ENCODE measurements at regions not wholly inside any gene's neighbourhood (a gene's known extent, or its start where the extent isn't known, plus 50 kb on each side); places are given as distances from the start of the nearest gene placed in this dataset.
"Not testable (repeated sequence)": the region's sequence is repeated elsewhere in the genome, so short reads cannot be mapped to it uniquely, and the experiment has no call there.

DNA sequence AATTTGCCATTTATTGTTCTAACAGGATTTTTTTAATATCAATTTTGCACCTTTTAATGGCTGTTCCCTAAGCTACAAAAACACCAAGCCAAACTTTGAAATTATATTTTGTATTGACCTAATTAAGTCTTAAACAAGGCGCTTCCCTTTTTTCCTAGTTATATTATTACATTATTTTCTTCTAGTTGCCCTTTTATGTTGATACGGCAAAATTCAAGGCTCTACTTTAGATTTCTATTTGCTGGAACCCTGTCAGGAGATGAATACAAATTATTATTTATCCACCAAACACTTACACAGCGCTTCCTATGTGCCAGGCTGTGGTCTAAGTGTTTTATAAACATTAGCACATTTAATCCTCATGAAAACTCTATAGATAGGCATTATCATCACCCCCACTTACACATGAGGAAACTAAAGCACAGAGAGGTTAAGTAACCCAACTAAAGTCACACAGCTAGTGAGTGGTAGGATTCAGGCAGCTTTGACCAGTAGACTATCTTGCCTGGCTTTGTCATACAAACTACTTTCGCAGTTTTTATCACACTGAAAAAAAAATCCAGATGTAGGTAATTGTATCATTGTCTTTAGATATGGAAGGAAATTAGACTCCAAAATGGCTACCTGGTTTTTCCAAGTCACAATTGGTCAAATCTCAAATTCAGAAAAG lies 456.5 kb downstream of the STK39 start:
- no peak for DNase-seq

DNA sequence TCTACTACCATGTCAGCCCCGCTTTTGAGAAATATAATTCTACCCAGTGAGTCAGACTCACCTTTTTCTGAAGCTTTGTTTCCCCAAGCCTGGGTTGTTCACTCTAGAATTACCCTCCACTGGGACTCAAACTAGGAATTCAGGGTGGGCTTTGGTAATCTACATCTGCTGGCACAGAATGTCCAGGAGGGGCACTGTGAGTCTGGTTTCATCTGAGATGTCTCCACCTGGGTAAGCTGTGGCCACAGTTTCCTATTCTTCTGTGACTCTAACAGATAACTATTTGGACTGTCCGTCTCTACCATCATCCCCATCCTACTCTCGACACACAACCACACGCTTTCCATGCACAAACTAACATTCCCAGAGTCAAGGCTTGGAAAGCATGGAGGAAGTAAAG lies 457.2 kb downstream of the STK39 start:
- DNase-seq = no peak

DNA sequence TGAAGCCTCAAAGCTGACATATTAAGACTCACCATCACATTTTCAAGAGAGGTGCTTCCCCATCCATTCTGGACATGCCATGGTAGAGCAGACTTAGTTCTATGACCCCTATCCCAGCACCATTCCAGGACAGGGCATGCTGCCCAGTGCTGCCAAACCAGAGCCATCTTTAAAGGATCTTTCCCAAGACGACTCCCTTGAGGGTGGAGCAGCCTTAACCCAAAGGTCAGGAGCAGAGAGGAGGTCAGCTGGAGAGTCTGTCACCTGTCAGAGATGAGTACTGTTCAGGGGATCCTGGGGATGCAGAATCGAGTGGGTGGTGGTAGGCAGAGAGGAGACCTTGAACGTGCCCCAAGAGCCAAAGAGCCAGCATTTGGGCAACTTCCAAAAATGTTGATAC lies 459.8 kb downstream of the STK39 start:
- no peak for DNase-seq

DNA sequence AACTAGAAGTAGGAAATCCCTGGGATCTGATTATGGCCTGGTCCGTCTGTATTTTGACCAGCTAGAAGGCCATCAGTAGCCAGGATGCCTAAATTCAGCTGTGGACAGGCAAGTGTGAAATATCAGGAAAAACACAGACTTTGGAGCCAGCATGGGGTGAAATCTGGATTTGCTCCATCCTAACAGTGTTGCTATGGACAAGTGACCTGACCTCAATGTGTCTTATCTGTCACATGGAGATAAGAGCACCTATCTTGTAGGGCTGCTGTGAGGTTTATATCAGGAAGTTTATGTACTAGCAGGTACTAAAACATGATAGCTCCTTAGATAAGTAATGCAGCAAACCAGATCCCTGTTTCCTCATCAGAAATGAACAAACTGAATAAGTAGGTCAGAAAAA lies 460.4 kb downstream of the STK39 start:
- DNase-seq = no peak

DNA sequence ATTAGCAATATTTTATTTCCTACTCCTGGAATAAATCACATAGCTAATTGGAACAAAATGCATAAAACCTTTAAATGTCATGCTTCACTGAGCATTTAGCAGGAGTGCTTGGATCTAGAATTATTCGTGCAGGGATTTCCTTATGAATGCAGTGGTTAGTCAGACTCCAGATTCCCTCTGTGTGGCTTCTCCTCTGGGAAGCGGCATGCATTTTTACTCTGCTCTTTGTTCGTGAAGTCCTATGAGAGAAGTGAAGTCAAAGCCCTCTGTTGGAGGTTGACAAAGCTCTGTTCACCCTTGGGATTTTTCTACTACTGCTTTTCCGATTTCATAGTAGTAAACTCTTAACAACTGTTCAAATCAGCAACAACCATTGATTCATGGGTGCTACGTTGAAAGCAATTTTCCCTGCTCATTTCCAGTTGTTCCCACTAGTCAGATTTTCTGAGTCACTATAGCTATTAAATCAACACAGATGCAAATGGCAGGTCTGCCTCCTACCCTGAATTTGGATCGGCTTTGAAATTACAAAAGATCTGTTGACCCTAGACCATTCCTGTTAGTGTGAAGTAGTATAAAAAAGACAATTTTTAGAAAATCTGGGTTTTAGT lies 461.7 kb downstream of the STK39 start:
- DNase-seq = no peak

DNA sequence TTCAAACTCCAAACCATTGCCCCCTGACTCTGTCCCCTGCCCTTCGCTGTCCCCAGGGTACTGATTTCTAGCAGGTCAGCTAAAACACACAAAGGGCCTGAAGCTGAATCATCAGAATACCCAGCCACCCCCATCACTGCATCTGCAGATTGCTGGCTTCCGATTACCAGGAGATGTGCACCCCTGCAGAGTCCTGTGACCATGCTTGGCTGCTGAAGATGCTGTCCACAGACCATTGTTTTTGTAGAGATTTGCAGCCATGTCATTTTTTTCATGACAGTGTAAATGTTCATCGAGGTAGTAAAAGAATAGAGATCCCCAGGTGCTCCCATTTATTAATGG lies 463.3 kb downstream of the STK39 start:
- no peak for DNase-seq

DNA sequence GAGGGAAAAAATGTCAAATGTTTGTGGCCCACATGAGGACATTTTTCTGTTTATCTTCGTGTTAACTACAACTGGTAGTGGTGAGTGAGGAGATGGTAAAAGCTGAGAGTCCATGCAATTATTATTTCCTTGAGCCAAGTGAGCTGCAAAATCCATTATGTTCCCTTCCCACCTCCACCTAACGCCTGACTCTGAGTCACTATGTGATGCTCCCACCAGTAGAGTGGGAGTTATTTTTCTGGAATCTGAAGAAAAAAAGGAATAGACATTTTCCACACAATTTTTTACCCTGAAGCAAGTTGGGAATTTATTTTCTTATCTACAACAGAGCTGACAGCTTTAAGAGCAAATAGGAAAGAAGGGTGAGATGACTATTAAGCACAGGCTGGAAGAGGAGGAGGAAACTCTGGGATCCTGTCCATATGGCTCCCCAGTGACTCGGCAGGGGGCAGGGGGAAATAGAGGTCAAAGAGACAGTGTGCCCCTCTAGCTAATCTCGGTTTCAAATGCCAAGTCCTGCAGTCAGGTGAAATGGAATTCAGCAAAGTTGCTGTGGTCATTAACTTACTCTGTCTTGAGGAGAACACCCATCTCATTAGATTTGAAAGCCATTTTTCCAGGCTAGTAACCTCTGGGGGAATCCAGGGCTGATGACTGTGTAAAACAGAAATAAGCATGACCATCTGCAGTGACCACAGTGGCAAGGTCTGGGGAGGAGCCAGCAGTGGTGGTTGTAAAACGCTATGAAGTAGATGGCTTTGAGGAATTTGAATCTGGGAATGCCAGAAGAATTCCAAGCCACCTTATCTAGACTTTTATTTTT lies 463.9 kb downstream of the STK39 start:
- DNase-seq = peak; percentile 53

DNA sequence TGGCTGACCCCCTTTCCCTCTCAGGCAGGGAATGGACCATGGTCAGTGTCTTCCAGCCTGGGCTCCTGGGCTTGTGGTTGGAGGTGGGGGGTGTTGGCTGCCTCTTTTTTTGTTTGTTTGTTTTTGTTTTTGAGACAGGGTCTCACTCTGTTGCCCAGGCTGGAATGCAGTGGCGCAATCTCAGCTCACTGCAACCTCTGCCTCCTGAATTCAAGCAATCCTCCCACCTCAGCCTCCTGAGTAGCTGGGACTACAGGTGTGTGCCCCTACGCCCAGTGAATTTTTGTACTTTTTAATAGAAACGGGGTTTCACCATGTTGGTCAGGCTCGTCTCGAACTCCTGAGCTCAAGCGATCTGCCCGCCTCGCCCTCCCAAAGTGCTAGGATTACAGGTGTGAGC lies 465.8 kb downstream of the STK39 start:
- not testable (repeated sequence) for DNase-seq

DNA sequence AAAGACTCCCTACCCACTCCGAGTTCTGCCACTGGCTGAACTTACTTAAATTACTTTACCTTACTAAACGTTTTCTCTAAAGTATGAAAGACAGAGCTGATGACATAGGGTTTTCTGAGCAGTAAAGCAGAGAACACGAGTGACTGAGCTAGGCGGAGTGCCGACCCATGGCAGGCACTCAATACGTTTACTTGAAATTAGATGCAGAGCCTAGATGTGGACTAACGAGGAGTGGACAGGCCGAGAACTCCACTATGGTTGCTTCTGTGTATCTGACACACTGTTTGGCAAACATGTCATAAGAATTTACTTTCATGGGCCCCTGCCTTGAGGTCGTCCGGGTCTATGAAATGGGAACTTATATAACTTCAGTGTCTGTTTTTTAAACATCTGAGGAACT lies 471.0 kb downstream of the STK39 start:
- no peak for DNase-seq

DNA sequence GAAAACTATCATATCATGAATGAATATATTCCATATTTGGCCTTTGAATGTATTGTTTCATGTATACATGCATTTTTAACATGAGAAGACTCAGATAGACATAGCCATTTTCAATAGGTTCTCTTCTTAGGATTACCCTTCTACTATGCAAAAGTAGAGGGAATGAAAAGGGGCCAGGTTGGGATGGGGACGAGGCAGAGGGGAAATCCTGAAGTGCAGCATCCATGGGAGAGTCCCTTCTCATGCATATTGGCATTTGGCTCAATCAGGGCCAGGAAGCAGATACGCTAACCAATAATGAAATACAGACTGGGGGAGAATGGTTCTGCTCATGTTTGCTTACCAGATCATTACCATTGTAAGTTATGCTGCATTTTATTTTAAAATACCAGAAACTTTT lies 475.8 kb downstream of the STK39 start:
- DNase-seq = no peak

DNA sequence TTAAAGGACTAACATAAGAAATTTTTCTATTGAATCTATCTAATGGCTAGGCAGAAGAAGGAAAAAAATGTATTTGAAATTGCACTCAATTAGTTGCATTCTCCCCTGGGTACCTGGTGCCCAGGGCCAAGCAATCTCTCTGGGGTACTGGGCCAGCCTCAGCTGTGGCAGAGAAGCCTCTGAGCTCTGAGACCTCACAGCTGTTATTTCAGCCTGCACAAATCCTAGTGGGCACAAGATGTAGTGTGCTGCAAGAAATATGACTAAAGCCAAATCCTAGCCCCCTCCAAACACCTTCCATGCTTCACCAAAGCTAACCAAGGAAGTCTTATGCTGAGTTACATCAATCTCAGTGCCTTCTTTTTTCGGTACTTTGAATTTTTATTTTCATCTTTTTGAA lies 478.4 kb downstream of the STK39 start:
- DNase-seq = no peak

DNA sequence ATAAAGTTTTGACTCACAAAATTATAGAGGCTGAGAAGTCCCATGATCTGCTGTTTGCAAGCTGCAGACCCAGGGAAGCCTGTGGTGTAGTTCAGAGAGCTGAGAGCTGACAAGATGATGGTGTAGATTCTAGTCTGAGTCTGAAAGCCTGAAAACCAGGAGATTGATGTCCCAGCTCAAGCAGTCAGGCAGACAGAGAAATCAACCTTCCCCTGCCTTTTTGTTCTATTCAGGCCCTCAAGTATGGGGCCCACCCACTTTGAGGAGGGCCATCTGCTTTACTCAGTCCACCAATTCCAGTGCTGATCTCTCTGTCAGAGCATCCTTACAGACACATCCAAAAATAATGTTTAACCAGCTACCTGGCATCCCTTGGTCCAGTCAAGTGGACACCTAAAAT lies 479.6 kb downstream of the STK39 start:
- DNase-seq = no peak

DNA sequence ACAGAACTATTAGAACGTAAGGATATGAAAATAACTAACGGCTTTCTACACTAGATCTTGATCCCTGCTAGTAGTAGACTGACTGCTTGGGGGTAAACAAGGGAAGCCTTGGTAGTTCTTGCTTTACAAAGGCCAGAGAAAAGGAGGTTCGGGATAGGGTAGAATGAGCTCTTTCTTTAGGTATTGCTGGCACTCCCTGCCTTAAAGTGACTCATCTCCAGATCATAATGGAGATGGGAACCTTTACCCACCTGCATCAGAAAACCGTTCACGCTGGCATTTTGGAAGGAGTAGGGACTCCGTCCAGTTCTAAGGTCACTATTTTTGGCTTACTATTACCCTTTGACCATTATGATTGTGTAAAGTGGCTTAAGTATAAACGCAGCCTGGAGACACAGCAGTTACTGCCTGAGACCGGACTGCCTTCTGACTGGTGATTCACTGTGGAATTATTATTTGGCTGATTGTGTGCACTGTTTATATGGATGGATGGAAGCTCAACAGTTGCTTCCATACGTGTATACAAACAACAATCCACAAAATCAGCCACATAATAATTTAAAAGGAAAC lies 482.5 kb downstream of the STK39 start:
- no peak for DNase-seq

DNA sequence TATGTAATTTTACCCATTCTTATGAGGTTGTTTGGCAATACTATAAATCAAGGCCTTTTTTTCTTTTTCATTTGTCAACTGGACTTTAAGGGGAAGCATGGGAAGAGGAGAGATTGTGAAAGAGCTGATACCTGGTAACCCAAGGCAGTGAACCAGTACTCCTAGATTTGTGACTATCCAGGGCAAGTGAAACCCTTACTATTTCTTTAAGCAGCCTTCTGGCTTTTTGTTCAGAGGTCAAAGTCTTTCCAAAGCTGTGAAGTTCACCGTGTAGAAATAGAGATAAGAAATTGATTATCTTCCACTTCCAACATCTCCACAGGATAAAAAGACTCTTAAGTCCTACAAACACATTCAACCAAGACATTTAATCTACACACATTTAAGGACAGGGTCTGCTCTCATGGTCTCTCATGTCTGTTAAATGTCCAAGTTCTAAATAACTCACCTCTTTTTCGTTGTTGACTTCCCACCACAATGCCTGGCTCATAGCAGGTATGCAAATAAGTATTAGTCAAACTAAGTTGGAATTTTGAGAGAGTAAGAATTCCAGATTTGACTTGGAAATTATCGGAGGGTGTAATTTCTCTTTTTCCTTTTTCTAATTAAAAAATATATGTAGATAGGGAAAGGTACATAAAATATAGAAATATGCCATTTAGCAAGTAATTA lies 485.8 kb downstream of the STK39 start:
- DNase-seq = no peak

DNA sequence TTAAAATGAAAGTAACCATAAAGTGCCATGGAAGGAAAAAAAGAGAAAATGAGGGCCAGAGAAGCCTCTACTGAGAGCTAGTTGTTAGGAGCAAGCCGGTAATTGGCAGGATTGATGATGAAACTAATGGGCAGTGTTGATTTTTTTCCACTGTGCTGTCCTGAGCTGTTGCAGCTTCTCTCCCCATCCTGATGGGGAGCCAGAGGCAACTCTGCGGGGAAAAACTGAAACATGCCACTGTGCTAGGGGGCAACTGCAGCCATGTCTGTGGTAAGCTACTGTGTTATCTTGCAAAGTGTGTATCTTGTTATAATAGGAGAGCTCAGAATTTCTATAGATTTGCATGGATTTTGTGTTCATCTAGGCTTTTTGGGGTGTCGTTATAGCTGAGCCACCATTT lies 487.9 kb downstream of the STK39 start:
- DNase-seq = no peak

DNA sequence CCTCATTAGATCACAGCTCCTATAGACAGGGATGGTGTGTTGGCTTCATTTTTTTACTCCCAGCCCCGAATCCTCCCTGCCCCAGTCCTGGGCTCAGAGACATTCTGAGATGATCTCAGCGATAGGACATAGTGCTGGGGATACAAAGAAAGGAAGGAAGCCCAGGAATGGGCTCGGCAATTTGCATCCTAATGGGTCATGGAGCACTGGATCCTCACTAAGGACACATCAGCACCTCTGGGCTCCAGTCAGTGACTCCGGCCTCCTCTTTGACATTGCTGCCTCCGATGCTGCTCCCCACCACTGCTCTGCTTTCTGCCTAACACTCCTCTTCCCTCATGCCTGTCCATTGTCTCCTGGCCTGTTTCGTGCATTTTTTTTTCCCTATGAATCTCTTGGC lies 489.1 kb downstream of the STK39 start:
- no peak for DNase-seq

DNA sequence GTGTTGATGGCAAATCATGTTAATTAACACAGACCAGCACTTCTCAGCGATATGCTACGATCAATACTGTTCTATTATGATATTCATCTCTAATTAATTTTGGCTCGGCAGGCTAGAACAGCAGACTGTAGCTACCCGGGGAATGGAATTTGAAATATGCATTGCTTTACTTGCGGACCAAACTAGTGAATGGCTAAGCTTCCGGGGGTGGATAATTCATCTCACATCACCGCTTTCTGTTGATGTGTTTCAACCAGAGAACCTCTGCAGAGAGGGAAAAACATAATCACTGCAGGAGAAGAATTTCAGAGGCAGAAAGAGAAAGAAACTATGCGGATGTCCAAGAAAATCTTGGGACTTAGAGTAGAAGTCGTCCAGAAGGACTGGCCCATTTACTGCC lies 490.9 kb downstream of the STK39 start:
- no peak for DNase-seq

DNA sequence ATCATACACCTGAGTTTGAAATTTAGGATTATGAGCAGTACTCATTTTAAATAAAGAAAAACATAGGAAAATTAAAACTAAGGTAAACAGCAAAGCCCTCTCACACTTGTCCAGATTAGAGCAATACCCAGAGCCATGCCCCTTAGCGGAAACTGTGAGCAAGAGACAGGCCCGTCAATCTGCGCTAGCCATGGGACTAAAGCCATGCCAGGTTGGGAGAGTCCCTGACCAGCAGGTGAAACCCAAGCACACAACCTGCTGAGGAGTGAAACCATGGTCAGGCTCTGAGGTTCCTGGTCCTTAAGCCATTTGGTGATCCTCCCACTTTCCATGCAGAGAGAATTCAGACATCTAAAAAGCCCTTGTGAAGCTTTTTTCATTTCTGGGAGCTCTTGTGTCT lies 494.3 kb downstream of the STK39 start:
- no peak for DNase-seq

DNA sequence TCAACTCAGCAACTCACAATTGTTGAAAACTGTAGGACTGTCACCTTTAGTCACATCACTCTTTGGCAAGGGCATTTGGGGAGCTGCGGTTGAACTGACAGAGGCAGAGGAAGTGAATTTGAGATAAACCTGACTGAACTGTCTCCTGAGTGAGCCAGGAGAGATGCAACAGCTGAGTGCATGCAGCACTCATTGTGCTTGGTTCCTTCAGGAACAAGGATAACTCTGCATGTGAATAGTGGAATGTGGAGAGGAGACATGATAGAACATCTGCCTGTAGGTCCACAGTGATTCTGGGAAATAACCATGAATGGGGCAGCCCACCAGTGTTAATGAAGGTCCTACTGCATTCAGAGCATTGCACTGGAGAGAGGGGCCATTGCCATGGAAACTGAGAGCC lies 494.7 kb downstream of the STK39 start:
- DNase-seq = no peak

DNA sequence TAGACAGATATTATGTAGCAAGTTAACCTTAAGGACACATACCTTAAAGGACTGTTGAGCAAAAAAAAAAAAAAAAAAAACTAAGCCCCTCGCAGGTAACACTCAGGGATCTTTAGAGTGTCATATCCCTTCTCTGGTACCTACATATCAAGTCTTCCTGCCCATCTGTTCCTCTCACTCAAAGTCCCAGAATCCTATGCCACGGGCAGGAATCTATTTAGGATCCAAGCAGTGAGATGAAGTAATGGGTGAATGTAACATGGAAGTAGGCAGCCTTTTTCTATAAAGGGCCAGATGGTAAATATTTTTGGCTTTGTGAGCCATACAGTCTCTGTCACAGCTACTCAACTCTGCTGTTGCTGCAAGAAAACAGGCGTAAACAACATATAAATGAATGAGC lies 496.7 kb downstream of the STK39 start:
- no peak for DNase-seq

DNA sequence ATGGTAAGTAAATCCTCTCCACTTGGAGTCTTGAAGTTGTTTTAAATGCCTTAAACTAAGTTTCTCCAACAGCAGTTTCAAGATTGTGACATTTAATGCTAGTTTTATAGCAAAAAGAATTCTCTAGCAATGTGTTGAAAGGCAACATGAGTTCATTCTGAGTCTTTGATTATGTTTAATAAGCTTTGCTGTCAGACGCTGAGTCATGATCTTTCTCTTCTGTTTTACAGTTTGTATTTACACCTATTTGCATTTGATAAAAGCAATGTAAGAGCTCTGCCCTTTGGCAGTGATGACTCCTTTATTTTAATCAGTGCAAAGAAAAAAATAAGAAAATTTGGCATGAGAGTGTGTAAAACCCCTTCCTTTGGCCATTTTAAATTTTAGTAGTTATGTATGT lies 497.7 kb downstream of the STK39 start:
- DNase-seq = no peak

DNA sequence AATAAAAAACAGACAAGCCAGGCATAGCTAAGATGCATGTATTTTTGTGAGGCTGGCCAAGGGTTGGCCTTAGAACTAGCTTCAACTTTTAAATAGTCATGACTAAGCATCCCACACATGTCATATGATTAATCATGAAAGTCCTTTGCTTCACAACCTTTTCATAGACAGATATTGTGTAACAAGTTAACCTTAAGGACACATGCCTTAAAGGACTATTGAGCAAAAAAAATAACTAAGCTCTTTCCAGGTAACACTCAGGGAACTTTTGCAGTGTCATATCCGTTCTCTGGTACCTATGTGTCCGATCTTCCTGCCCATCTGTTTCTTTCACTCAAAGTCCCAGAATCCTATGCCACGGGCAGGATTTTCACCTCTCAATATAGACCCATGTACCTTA lies 498.4 kb downstream of the STK39 start:
- no peak for DNase-seq

DNA sequence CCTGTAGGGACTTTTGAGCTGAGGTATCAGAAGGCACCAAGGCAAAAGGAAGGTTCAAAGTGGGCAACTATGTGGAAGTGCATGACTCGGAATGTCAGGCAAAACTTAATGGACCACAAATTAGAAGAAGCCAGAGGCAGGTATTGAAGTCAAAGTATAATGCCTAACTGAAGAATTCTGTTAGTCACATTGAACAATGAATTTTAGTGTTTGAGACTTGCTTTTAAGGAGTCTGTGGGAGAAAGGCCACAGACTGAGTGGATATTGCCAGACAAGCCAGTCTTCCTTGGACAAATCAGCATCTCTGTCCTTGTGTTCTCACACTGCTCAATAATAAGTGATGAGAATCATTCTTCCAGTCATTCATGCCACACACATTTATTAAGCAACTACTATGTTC lies 498.9 kb downstream of the STK39 start:
- no peak for DNase-seq

DNA sequence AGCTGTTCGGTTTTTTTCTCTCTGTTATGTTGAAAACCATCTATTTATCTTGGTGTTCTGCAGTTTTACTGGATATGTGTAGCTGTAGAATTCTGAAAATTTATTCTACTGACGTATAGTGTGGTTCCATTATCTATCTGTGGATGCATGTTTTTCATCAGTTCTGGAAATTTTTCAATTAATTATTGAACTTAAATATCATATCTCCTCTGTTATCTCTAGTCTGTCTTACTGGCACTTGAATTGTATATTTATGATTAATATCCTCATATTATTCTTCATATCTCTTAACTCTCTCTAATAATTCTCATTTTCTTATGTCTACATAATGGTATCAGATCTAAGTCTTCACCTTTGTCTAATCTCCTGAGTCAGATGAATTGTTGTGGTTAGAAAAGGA lies 501.7 kb downstream of the STK39 start:
- DNase-seq = no peak
